ENCODE measurements at regions not wholly inside any gene's neighbourhood (a gene's known extent, or its start where the extent isn't known, plus 50 kb on each side); places are given as distances from the start of the nearest gene placed in this dataset.
"Not testable (repeated sequence)": the region's sequence is repeated elsewhere in the genome, so short reads cannot be mapped to it uniquely, and the experiment has no call there.

DNA sequence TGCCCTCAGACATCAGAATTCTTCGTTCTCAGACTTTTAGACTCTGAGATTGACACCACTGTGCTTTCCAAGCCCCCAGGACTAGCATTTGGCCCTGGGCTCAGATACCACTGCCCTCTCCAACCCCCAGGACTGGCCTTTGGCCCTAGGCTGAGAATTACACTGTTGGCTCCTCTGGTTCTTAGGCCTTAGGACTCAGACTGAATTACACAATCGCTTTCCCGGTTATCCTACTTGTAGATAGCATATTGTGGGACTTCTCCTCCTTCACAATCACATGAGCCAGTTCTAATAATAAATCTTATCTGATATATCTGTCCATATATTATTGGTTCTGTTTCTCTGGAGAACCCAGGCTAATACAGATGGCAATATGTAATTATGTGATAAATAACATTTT is 1725.5 kb downstream of the GRIK2 start:
- no peak for DNase-seq

- no peak for DNase-seq
These were observed 1721.1 kb downstream of the GRIK2 start for GRCh38 chr6:103114582-103114981.

DNA sequence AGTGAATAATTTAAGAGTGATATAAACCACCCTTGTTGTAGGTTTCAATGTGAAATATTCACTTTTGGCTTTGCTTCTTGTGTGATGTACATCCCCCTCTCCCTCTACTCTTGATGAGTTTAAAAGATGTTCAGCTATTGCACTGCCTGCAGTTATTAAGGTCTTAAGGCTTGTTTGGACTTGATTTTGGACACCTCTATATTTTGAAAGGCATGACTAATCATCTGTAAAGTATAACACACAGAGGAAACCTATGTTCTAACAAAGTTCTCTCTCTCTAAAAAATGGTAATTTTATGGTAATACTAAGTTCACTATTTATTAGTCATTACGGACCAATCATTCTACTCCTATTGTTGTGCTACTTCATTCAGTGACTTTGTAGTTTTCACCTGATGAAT is 1719.9 kb downstream of the GRIK2 start:
- DNase-seq: no peak

GRCh38 chr6:103107985-103108384 is 1714.5 kb downstream of the GRIK2 start:
- DNase-seq: no peak

GRCh38 chr6:103105686-103106085 is 1712.2 kb downstream of the GRIK2 start:
- DNase-seq: no peak

GRCh38 chr6:103101267-103101666 is 1707.8 kb downstream of the GRIK2 start:
- no peak for DNase-seq

GRCh38 chr6:103092414-103092813 is 1698.9 kb downstream of the GRIK2 start:
- DNase-seq: not testable (repeated sequence)

DNA sequence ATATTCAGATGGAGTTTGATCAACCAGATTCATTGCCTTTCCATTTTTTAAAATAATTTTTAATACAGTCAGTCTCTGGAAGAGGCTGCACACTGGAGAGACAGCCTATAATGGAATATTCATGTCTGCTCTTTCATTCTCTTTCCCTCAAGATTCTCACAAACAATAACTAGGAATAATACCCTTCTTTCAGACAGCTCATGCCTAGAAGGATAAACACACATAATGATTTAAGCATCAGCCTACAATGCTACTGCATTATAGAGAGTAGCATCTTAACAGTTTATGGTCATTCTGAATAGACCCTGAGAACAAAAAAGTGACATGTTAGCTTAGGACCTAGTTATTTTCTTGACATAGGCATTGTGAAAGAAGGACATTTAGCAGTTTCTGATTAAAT is 1692.3 kb downstream of the GRIK2 start:
- DNase-seq: no peak

GRCh38 chr6:103081876-103082630 is 1688.5 kb downstream of the GRIK2 start:
- no peak for DNase-seq

DNA sequence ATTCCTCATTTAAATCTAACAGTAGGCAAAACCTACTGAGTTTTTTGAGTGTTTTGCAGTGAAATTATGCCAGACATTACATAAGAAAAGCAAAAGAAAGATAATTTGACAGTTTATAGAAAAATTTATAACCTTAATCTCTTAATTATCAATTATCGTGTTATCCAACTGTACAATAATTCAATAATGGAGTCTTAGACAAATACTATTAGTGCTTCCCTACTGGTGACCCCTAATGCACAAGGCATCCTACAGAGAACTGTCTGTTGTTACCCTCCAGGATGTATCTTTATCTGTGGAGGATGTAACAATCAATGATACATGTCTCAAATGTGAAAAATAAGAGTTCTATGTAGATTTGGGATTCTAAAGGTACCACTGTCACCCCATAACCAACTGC is 1687.6 kb downstream of the GRIK2 start:
- DNase-seq: no peak

GRCh38 chr6:103080497-103080896 is 1687.0 kb downstream of the GRIK2 start:
- DNase-seq: no peak

DNA sequence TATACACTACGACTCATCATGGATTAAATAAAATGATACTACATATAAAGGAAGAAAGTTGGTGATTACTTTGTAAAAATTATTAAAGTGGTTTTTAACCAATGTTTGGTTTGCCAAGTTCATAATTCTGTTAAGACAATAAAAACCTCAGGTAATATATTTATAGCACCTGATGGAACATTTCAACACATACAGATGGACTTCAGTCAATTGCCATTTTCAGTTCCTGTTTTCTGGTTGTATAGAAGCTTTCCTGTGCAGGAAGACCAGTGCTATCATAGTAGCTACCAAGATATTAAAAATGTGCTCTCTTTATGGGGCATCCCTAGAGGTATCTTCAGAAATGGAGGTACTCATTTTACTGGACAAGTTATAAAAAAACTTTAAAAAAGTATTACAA is 1686.4 kb downstream of the GRIK2 start:
- DNase-seq: no peak

GRCh38 chr6:103062136-103062535 is 1668.6 kb downstream of the GRIK2 start:
- no peak for DNase-seq

- no peak for DNase-seq
These were observed 1654.1 kb downstream of the GRIK2 start for GRCh38 chr6:103047567-103047966.

- no peak for DNase-seq
These were observed 1648.8 kb downstream of the GRIK2 start for GRCh38 chr6:103042336-103042735.

GRCh38 chr6:103036846-103037245 is 1643.3 kb downstream of the GRIK2 start:
- no peak for DNase-seq

DNA sequence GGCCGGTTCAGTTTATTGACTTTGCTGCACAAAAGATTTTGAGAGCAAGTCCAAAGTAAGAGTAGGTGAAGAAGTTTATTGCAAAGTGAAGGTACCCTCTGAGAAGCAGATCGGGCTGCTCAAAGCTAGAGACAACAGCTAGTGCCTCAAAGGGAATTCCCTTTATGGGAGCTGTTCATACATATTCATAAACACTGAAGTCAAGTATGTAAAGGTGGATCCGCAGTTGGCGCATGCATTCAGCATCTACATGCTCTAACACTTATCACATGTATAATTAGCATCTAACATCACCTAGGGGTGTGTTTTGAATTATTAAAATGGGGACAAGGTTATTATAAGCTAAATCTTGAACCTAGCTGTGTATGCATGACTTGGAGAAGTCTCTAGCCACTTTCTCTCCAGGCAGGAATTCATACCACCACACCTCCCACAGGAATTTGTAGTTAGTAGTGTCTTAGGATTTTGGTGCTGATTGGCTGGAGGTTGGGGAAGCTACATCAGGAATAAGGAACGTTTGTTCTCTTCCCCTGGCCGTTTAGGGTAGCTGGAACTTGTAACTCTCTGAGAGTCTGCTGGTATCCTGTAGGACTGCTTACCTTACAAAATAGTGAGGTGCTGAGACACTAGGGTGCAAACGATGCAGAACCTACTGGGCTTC is 1633.9 kb downstream of the GRIK2 start:
- DNase-seq: no peak

DNA sequence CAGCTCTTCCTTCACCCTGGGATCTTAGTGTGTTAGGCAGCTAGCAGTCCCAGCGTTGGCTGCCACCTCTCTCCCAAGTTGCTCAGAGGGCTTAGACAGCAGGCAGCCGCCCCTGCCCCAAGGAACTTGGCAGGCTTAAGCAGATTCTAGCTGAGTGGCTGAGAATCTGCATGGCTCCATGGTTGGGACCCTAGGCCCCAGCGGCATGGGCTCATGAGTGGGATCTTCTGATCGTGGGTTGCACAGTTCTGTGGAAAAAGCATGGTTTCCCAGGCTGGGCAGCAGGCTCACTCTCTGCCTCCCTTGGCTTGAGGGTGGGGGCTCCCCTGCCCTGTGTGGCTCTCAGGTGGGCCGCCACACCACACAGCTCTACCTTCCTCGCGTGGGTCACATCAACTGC is 1624.9 kb downstream of the GRIK2 start:
- DNase-seq: no peak

DNA sequence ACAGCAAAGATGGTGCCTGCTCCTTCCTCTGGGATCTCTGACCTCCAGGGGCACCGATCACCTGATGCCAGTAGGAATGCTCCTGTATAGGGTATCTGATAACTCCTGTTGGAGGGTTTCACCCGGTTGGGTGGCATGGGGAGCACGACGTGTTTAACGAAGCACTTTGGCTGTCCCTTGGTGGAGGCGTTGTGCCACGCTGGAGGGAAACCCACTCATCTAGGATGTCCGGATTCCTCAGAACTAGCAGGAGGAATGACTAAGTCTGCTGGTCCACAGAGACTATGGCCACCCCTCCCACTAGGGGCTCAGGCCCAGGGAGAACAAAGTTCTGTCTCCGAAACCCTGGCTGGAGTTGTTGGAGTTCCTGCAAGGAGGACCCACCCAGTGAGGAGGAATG is 1624.4 kb downstream of the GRIK2 start:
- DNase-seq: no peak

- DNase-seq: no peak
These were observed 1618.1 kb downstream of the GRIK2 start for GRCh38 chr6:103011605-103012004.

DNA sequence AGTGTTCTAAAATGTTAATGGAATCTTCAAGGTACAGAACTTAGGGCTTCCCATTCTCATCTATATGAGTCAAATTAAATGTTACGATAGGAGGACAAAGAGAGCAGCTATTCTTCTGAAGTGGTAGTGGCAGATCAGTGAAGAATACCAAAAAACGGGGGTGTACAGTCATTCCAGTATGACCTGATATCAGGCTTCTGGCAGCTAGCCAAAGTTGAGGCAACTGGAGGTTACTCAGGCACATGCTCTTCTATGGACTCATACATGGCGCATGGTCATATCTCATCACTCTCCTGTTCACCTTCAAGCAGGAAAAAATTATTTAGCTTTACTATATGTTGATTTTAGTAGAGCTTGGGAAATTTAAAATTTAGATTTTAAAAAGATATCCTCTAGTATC is 1608.8 kb downstream of the GRIK2 start:
- DNase-seq: no peak

GRCh38 chr6:103001724-103002123 is 1608.2 kb downstream of the GRIK2 start:
- no peak for DNase-seq

DNA sequence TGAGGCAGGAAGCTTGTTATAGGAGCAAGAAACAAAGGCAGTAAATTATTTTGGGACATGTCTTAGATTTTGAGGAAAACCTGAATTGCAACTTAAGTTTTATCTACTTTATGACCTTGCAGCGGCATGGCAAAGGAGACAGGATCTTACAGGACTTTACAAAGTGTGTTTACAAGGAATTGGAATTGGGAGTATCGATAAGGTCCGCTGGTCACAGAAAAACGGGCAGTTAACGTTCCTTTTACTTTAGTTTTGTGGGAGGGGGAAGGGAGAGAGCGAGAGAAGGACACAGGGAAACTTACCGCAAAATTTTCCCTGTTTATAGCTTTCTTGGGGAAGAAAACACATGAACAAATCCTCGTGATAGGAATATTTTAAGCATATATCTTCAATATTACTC is 1607.2 kb downstream of the GRIK2 start:
- no peak for DNase-seq

GRCh38 chr6:102995491-102995890 is 1602.0 kb downstream of the GRIK2 start:
- no peak for DNase-seq

DNA sequence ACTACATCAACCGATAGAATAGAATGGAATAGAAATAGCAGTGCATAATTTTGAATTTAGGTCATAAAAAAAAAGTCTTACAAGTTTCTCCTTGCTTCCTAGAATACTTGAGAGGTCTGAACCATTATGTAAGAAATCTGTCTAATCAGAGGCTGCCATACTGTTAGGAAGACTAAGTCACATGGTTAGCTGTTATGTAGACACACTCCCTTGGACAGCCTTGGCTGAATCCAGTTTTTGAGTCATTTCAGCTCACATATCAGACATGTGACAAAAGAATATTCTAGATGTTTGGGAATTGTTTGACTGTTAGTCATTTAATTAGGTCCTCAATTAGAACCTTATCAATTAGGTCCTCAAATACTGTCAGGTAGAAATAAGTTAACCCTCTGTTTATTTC is 1601.4 kb downstream of the GRIK2 start:
- DNase-seq: no peak
